AG09319 (cell line): ENCODE measurements at regions not wholly inside any gene's neighbourhood (a gene's known extent, or its start where the extent isn't known, plus 50 kb on each side); places are given as distances from the start of the nearest gene placed in this dataset.

Source experiments
- DNase-seq: peaks from one replicate; pipeline ENCODE4 v3.0.0-alpha.2; 2010; ENCODE audit warnings: low read depth; ENCODE audit errors: extremely low read depth
- TF ChIP-seq, protein P1 (sequence below): IDR thresholded peaks from 2 replicates; pipeline ENCODE4 v1.5.1; 2011; ENCODE audit warnings: low read depth, mild to moderate bottlenecking, inconsistent platforms, low read length, moderate library complexity

- DNase-seq: no peak
- TF ChIP-seq, protein P1, sequence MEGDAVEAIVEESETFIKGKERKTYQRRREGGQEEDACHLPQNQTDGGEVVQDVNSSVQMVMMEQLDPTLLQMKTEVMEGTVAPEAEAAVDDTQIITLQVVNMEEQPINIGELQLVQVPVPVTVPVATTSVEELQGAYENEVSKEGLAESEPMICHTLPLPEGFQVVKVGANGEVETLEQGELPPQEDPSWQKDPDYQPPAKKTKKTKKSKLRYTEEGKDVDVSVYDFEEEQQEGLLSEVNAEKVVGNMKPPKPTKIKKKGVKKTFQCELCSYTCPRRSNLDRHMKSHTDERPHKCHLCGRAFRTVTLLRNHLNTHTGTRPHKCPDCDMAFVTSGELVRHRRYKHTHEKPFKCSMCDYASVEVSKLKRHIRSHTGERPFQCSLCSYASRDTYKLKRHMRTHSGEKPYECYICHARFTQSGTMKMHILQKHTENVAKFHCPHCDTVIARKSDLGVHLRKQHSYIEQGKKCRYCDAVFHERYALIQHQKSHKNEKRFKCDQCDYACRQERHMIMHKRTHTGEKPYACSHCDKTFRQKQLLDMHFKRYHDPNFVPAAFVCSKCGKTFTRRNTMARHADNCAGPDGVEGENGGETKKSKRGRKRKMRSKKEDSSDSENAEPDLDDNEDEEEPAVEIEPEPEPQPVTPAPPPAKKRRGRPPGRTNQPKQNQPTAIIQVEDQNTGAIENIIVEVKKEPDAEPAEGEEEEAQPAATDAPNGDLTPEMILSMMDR: no peak
These were observed 115.3 kb upstream of the NEO1 start for GRCh38 chr15:72936691-72937679.

- TF ChIP-seq, protein P1: no peak
- DNase-seq: no peak
These were observed 116.0 kb upstream of the NEO1 start for GRCh38 chr15:72936237-72936636.

GRCh38 chr15:72935521-72935920 is 116.7 kb upstream of the NEO1 start:
- DNase-seq: no peak

DNA sequence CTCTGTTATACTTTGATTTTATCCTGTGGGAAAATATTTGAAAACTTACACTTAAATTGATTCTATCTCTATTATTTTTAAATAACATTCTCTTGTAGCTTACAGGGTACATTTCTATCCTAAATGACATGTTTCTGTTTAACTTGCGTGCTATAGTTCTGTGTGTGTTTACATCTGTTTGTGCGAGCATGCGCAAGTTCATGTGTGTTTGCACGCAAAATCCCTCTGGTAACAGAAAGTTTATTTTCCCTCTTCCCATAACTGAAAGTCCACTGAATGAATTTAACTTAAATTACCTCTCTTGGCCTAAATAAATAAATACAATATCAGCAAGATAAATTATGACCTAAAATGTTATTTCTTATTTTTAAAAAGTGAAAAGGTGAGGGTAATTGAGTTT is 117.3 kb upstream of the NEO1 start:
- TF ChIP-seq, protein P1: no peak

More at GRCh38 chr15:72935521-72935920, 116.7 kb upstream of the NEO1 start:
- TF ChIP-seq, protein P1: no peak

GRCh38 chr15:72933976-72934375 is 118.3 kb upstream of the NEO1 start:
- TF ChIP-seq, protein P1: no peak
- no peak for DNase-seq

More for the DNA sequence above, 117.3 kb upstream of the NEO1 start:
- DNase-seq: no peak

- TF ChIP-seq, protein P1: no peak
- DNase-seq: no peak
These were observed 119.8 kb upstream of the NEO1 start for GRCh38 chr15:72932472-72932871.

GRCh38 chr15:72927451-72927850 is 124.8 kb upstream of the NEO1 start:
- TF ChIP-seq, protein P1: no peak
- DNase-seq: no peak
